ENCODE measurements at regions not wholly inside any gene's neighbourhood (a gene's known extent, or its start where the extent isn't known, plus 50 kb on each side); places are given as distances from the start of the nearest gene placed in this dataset.

GRCh38 chrX:142060191-142060590, 144.9 kb downstream of the MAGEC2 start:
- Histone ChIP-seq H3K23me2 (ENCODE audit: insufficient read length, low read depth, low read length, poor library complexity, severe bottlenecking) (no peaks in the 10 kb centered on the region), H2BK12ac (ENCODE audit: insufficient read length, low read depth, low read length) (no peak overlapping the region), H3K27me3 (ENCODE audit: insufficient read depth, low read length) (no peaks in the 10 kb centered on the region), H2BK15ac (ENCODE audit: low read depth, low read length) (no peak overlapping the region), H4K91ac (ENCODE audit: insufficient read length, low read depth, low read length) (no peak overlapping the region), H4K20me1 (ENCODE audit: control insufficient read depth, insufficient read depth, insufficient read length) (no peaks in the 10 kb centered on the region), H2BK5ac (ENCODE audit: insufficient read length, low read length) (no peak overlapping the region), H3K56ac (ENCODE audit: insufficient read length, low read depth, low read length) (no peak overlapping the region), H2AFZ (ENCODE audit: low read length) (no peak overlapping the region), H2BK120ac (ENCODE audit: low read depth, low read length, poor library complexity, severe bottlenecking) (no peak overlapping the region), H4K5ac (ENCODE audit: insufficient read length, low read depth, low read length) (no peak overlapping the region), H2AK5ac (ENCODE audit: insufficient read length, low read length) (no peak overlapping the region), H3T11ph (ENCODE audit: low read length) (no peak overlapping the region), H3K9me3 (ENCODE audit: control insufficient read depth, low read depth, low read length) (peaks cover 21% of the 10 kb centered on the region), H2BK20ac (ENCODE audit: low read depth, low read length, poor library complexity, severe bottlenecking) (no peak overlapping the region), H3K79me1 (ENCODE audit: insufficient read depth, low read depth, low read length, poor library complexity, severe bottlenecking) (no peaks in the 10 kb centered on the region), H3K18ac (ENCODE audit: insufficient read length, low read depth, low read length) (no peak overlapping the region), H3K14ac (ENCODE audit: insufficient read depth, low read length) (no peak overlapping the region), H3K4me2 (ENCODE audit: insufficient read depth, insufficient read length, low read length) (no peak overlapping the region), H3K4ac (ENCODE audit: low read depth, low read length) (no peak overlapping the region), H3K27ac (ENCODE audit: insufficient read length, low read depth, low read length) (no peak overlapping the region), H4K8ac (replicated peaks; ENCODE audit: insufficient read length, low read depth, low read length) (no peak overlapping the region), H3K23ac (ENCODE audit: insufficient read length, low read depth, low read length) (no peak overlapping the region), H3K9ac (ENCODE audit: extremely low read depth, insufficient read length, low read length) (no peak overlapping the region), H3K79me2 (ENCODE audit: insufficient read depth, low read length) (no peaks in the 10 kb centered on the region), H3K4me1 (ENCODE audit: insufficient read depth, low read length) (no peaks in the 10 kb centered on the region)
- no peak for DNase-seq
- Mint-ChIP-seq H3K36me3 (ENCODE audit: insufficient read depth in 1 of 3, low read depth in 3 of 3) (peaks cover 0 to 4% (median 0%) of the 10 kb centered on the region in 3 experiments; a peak in 3 of 7 replicates), H3K27me3 (ENCODE audit: low read depth) (no peaks in the 10 kb centered on the region), H3K27ac (no peak overlapping the region), H3K9me3 (peaks cover 33 to 34% of the 10 kb centered on the region in 2 experiments), H3K4me3 (no peak overlapping the region), H3K4me1 (no peaks in the 10 kb centered on the region)
- no peak for TF ChIP-seq CTCF (conservative IDR thresholded peaks at IDR 0.05)
- no CpG with 5 or more reads among the region's 2 CpGs for WGBS (ENCODE audit: extremely low coverage, insufficient read length, low lambda C conversion rate)

Measured in H9 (cell line).